Panc1 (cell line): ENCODE measurements at regions not wholly inside any gene's neighbourhood (a gene's known extent, or its start where the extent isn't known, plus 50 kb on each side); places are given as distances from the start of the nearest gene placed in this dataset.

Source experiments
- ATAC-seq: fragments of 200-7000 bp; cut with Tn5 transposase; 2 replicates; pipeline ENCODE4 v1.9.1; 2020; ENCODE audit warnings: mild to moderate bottlenecking, moderate library complexity
- BruUV-seq: library from RNA; stranded (reverse); fragments of 400-500 nt; replicated peaks from 2 replicates; lab custom pipeline; 2021; lab: Mats Ljungman, UMichigan
- CTCF ChIA-PET: fragments of 300-600 bp; sonication (Branson Sonifier 250); formaldehyde crosslinking; loops from one replicate; lab custom pipeline; 2022; ENCODE audit warnings: antibody characterized with exemption; lab: Charles Lee
- POLR2A ChIA-PET: fragments of 300-600 bp; sonication (Branson Sonifier 250); formaldehyde crosslinking; loops from one replicate; lab custom pipeline; 2022; ENCODE audit warnings: antibody characterized with exemption; lab: Charles Lee
- DNase-seq: peaks from one replicate; pipeline ENCODE4 v3.0.0-alpha.2; 2010; ENCODE audit warnings: low read depth, low spot score
- H3K27ac ChIP-seq: 2 replicates; pipeline ENCODE4 v1.5.1; 2011; ENCODE audit warnings: mild to moderate bottlenecking, low read length, inconsistent platforms
- H3K27me3 ChIP-seq: fragments of 200-500 bp; sonication (Bioruptor generic); 2 replicates; pipeline ENCODE4 v1.6.0; 2014; ENCODE audit warnings: low read length, inconsistent platforms; ENCODE audit not compliant: control insufficient read depth, insufficient read depth
- H3K36me3 ChIP-seq: fragments of 200-500 bp; sonication (Bioruptor generic); 2 replicates; pipeline ENCODE4 v1.5.1; 2014; ENCODE audit warnings: inconsistent platforms, mild to moderate bottlenecking, low read length, moderate library complexity; ENCODE audit not compliant: control insufficient read depth, insufficient read depth
- H3K4me1 ChIP-seq: 2 replicates; pipeline ENCODE4 v1.5.1; 2011; ENCODE audit warnings: inconsistent platforms, mild to moderate bottlenecking, low read length, moderate library complexity; ENCODE audit not compliant: control insufficient read depth, insufficient read depth
- H3K4me3 ChIP-seq, 2 experiments: 2 replicates each; pipeline ENCODE4 v1.5.1; 2011 to 2012; ENCODE audit warnings: low read depth in 2 of 2, low read length in 2 of 2, mild to moderate bottlenecking in 2 of 2, inconsistent platforms in 1 of 2, moderate library complexity in 1 of 2
- H3K9me3 ChIP-seq: fragments of 200-500 bp; sonication (Bioruptor generic); 2 replicates; pipeline ENCODE4 v1.5.1; 2014; ENCODE audit warnings: low read depth, mild to moderate bottlenecking, inconsistent platforms, low read length, moderate library complexity; ENCODE audit not compliant: control insufficient read depth, insufficient read depth
- CTCF ChIP-seq: fragments of 450-650 bp; IDR thresholded peaks from 2 replicates; pipeline ENCODE4 v1.5.1; 2017; ENCODE audit warnings: mild to moderate bottlenecking
- POLR2AphosphoS5 ChIP-seq: IDR thresholded peaks from 2 replicates; pipeline ENCODE4 v1.6.1; 2012; ENCODE audit warnings: mild to moderate bottlenecking, low read depth, low read length, moderate library complexity
- REST ChIP-seq, 2 experiments: IDR thresholded peaks; 2 replicates each; pipeline ENCODE4 v1.6.1; 2011 to 2012; ENCODE audit warnings: low read depth in 2 of 2, control low read depth in 1 of 2, low read length in 1 of 2, mild to moderate bottlenecking in 1 of 2, moderate library complexity in 1 of 2; ENCODE audit not compliant: insufficient read depth in 1 of 2
- SIN3A ChIP-seq: IDR thresholded peaks from 2 replicates; pipeline ENCODE4 v1.6.1; 2012; ENCODE audit warnings: low read depth, mild to moderate bottlenecking, low read length, moderate library complexity, borderline replicate concordance; ENCODE audit not compliant: insufficient read depth
- TCF7L2 ChIP-seq: IDR thresholded peaks from 2 replicates; pipeline ENCODE4 v1.6.1; 2011; ENCODE audit warnings: mild to moderate bottlenecking, low read depth, low read length, inconsistent platforms
- in situ Hi-C: cut with HindIII; loops from 2 replicates; pipeline ENCODE4 v1.10.0; 2016; ENCODE audit warnings: low sequenced_read_pairs, low pct_unique_long_range_greater_than_20kb
- intact Hi-C: fragments of 100-400 bp; cut with micrococcal nuclease; formaldehyde crosslinking; loops from one replicate; pipeline ENCODE4 v1.10.0; 2022; ENCODE audit not compliant: unreplicated experiment

GRCh38 chr12:33536431-33536830 is 96.8 kb upstream of the SYT10 start:
- DNase-seq (no peak), ATAC-seq (no peak)
- intact Hi-C loops (no loop called here), in situ Hi-C loops (no loop called here)
- H3K36me3 ChIP-seq, result no peaks in the 10 kb centered on the region
- no peak overlapping the region for H3K4me3 ChIP-seq
- H3K9me3 ChIP-seq, result peaks cover 3% of the 10 kb centered on the region; the same call in 1 of the 2 replicates
- ChIA-PET POLR2A (no interaction called here), CTCF (no interaction called here)
- TF ChIP-seq POLR2AphosphoS5, result no peak
- TF ChIP-seq CTCF, result no peak
- TF ChIP-seq TCF7L2, result no peak
- TF ChIP-seq REST (IDR thresholded peaks at IDR 0.05; ENCODE audit: insufficient read depth in 1 of 2, low read depth in 2 of 2, low read length in 1 of 2), result no peak
- no peak for TF ChIP-seq SIN3A
- no TSS peak for BruUV-seq
- no peaks in the 10 kb centered on the region for H3K4me1 ChIP-seq
- H3K27ac ChIP-seq, result no peak overlapping the region
- H3K27me3 ChIP-seq, result no peaks in the 10 kb centered on the region

- no peaks in the 10 kb centered on the region for H3K27me3 ChIP-seq
- H3K27ac ChIP-seq, result no peak overlapping the region
- no peak for TF ChIP-seq TCF7L2
- TF ChIP-seq SIN3A, result no peak
- TF ChIP-seq POLR2AphosphoS5, result no peak
- no peak for TF ChIP-seq CTCF
- no peak for TF ChIP-seq REST (IDR thresholded peaks at IDR 0.05; ENCODE audit: insufficient read depth in 1 of 2, low read depth in 2 of 2, low read length in 1 of 2)
- H3K4me1 ChIP-seq, result no peaks in the 10 kb centered on the region
- ChIA-PET CTCF (no interaction called here), POLR2A (no interaction called here)
- no peaks in the 10 kb centered on the region; the same call in none of the 2 replicates for H3K9me3 ChIP-seq
- no TSS peak for BruUV-seq
- DNase-seq (no peak), ATAC-seq (no peak)
- intact Hi-C loops, result no loop called here
- H3K36me3 ChIP-seq, result no peaks in the 10 kb centered on the region
- no peak overlapping the region for H3K4me3 ChIP-seq
- in situ Hi-C loops, result no loop called here
These were observed 106.4 kb upstream of the SYT10 start for GRCh38 chr12:33546004-33546403.
